ENCODE measurements at regions not wholly inside any gene's neighbourhood (a gene's known extent, or its start where the extent isn't known, plus 50 kb on each side); places are given as distances from the start of the nearest gene placed in this dataset.

DNA sequence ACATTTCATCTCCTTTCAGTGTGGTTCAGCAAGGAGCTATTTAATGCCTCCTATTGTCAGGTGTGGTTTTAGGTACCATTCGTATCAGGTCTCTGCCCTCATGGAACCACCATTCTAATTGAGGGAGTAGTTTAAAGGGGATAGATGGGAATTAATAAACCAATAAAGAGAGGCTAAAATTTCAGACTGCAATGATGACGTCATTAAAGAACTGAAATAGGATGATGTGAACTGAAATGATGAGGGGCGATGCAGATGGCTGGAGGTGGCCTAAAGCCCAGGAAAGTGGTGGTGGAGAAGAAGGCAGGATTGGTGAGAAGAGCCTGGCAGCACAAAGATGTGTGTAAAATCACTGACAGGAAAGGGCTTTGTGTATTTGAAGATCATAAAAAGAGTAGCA, 148.9 kb upstream of the RBFOX1 start:
- DNase-seq: no peak

DNA sequence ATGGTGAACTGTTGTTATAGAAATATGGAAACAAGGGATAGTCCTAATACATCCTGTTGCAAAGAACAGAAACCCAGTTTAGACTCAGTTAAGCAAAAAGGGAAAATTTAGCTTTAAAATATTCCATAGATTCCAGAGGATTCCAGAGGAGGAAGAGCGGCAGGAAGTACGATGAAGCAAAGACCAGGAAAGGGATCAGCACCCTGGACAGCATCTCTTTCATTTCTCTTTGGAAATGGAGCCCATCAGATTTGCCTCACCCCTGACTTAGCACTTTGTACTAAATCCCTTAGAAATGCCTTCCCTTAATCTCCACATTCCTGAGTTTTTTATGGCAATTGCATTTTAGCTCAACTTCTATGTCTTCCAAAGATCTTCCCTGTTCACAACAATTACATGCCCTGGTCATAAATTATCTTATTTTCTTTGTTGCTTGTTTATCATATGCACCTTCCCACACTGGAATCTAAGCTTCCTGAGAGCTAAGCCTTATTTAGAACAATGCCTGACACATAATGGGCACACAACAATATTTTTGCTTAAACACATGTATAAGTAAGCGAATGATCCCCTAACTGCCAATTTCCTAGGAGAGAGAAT, 150.0 kb upstream of the RBFOX1 start:
- no peak for DNase-seq

DNA sequence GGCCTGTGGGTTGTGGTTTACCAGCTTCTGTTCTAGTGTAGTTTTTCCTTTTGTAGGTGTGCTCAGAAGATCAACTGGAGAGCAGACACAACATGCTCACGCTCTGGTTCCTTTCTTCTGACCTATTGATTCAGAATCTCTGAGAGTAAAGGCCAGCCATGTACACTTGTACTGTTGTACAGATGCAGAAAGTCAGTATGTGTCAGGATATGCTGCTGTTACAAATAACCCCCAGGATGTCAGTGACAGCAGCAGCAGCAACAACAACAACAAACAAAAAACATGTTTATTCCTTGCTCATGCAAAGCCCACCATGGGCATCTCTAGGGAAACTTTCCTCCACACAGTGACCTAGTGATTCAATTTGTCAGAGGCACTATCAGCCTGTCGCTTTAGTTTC, 154.8 kb upstream of the RBFOX1 start:
- DNase-seq: no peak

DNA sequence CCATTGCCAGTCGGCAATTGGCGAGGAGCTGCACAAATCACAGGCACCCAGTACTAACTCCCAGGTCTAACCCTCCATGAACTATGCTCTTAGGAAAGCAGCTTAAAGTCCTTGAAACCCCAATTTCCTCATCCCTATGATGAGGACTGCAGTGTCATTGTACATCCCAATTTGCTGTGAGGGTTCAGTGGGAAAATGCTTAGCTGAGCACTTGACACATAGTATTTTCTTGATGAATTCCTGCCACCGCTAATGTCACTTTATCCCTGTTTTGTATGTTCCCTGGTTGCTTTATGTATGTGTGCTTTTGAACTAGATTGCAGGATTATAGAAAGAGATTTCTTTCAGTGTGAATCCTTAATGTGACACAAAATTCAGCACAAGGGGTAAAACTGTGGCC, 161.5 kb upstream of the RBFOX1 start:
- no peak for DNase-seq

DNA sequence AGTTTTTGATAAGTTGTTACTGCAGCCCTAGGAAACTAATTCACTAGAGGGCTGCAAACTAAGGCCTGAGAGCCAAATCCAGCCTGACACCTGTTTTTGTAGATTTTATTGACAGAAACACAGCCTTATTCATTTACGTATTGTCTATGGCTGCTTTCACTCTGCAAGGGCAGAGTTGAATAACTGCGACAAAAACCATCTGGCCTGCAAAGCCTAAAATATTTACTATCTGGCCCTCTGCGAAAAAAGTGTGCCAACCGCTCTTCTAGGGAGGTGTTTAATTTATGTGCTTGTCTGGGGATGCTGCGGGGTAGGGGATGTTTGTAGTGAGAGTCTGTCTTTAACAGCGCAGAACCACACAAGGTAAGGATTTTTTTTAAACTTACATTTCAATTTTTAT, 165.0 kb upstream of the RBFOX1 start:
- no peak for DNase-seq

DNA sequence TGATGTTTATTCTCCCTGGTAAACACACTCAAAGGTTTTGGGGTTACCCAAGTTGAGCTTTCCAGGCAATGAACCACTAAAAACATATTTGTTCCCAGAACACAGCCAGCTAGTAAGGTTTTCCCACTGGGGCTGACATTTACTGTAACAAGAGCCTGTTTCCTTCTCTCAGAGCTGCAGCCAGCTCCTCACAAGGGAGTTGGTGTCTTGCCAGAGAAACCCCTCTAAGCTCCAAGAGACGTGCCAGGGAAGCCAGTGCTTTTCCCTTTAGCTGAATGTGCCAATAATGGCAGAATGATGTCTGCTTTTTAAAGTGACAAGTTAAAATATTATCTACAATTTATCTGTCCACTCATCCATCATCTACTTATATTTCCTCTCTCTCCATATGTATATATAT, 170.8 kb upstream of the RBFOX1 start:
- DNase-seq: no peak

DNA sequence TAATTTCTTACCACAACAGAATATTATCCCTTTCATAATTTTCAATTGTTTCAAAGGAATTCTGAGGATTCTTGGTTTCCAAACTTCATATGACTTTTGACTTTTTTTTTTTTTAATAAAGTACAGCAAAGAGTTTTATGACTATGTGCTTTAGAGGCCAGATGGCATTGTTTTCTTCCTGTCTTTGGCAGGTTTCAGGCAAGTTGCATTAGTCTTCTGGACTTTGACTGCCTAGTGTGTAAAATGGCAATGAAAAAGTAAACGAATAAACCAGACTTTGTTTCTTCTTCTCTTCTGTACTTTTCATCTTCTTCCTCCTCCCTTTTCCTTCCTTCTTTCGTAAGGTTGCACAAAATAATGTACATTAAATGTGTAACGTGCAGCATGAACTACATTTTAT, 172.6 kb upstream of the RBFOX1 start:
- no peak for DNase-seq

DNA sequence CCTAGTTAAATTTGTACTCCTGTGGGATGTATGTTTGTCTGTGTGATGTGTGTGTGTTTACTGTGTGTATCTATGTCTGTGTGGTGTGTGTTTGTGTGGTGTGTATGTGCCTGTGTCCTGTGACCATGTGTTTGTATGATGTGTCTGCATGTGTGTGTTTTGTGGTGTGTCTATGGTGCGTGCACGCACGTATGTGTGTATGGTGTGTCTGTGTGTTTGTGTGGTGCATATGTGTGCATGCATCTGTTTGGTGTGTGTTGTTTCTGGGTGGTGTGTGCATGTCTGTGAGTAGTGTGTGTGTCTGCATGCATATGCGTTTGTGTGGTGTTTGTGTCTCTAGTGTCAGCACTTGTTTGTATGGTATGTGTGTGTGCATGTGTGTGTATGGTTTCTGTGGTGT, 174.2 kb upstream of the RBFOX1 start:
- no peak for DNase-seq

DNA sequence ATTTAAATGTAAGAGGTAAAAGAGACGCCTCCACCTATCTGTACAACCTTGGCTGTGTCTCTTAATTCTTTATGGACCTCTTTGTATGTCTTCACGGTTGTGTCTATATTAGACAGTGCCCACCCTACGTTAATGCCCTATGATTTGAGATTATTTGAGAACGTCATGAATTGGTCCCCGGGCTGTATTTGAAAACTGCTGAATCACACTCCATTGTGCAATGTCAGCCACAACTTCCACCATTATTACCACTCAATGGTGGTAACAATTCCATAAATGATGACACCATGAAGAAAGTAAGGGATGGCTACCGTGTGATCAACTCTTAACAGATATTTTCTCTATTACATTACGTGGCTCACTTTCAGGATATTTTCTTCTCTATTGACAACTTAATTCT, 182.4 kb upstream of the RBFOX1 start:
- no peak for DNase-seq

DNA sequence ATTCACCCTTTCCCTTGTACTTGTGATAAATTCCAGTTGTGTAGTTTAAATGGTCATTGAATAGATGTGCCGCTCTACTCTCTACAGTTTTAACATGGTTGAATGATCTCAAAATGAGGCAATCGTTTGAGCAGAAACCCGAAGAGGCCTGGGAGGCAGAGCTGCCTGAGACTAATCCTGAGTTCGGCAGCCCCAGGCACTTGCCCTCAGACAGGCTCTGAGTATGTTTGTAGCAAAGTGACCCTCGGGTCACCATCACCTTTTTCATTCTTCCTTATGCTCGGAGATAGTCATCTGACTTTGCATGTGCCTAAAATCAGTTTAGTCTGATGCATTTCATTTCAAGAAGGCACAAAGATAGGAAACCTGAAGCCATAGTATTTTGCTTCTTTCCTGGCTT, 184.0 kb upstream of the RBFOX1 start:
- no peak for DNase-seq

DNA sequence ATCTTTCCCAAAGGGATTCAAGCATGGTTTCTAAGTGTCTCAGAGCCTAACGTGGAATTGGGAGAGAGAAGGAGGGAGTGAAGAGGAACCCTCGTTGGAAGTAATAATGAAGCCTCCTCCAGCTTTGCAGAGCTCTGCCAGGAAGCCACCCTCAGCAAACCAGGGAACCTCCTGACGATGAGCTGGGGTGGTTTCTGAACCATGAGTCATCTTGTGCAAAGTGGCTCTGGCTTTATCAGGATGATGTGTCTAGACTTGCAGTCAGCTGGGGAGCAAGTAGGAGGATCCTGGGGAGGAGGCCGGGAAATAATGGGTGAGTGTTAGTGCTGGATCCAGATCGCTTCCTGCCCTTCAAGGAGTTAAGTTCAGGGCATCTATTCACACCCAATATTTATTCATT, 191.7 kb upstream of the RBFOX1 start:
- DNase-seq: no peak

DNA sequence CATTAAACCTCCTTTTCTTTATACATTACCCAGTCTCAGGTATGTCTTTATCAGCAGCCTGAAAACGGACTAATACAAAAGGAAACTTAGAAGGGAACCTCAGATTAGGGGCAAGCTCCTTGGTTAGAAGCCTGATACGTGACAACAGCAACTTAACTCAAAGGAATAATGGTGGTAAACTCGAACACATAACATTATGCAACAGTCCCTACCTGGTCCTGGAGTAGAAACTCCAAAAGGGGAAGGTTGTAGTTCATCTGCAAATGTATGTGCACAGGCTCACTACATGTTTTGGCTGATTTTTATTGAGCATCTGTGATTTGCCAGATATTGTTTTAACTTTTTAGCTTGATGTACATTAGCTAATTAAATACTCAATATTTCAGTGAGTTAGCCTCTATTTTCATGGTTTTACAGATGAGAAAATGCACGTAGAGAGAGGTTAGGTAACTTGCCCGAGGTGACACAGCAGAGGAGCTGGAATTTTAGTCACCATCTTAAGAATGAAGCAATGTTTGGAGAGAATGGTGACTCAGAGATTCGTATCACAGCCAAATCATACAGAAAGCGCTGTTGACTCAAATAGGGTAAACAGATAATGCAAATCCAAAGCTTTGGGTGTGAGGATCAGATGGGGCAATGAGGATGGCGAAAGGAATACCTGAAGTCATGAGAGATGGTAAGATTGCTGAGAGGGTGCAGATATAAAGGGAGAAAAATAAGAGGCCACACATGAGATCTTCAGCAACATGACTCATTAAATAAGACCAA, 194.9 kb upstream of the RBFOX1 start:
- DNase-seq: no peak

DNA sequence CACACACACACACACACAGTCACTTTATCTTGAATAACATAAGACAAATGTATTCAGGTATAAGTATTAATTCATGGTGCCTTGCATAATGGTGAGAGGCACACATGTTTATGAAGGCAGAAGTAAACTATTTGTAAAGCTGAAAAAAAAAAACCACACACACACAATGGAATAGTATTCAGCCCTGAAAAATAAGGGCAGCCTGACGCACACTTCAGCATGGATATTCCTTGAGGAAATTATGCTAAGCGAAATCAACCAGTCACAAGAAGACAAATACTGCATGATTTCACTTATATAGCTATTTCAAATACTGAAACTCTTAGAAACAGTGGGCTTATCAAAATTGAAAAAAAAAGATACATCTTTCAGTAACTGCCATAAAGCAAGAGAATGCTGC, 200.2 kb upstream of the RBFOX1 start:
- no peak for DNase-seq

DNA sequence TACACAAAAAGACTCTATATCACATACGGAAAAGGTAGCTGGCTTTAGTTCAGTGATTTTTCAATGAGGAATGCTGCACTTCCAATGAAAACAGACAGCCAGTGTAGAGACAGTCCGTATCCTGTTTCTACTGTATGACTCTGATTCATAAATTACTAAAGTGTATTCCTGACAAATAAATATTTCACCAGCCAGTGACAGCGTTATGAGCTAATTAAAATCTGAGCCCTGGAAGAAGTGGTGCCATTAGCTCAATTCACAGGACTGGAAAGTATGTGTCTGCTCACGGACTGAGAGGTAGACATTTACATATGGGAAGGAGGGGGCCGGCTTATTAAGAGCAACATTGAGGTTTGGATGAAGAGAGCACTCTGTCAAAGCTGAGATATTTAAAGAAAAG, 207.9 kb upstream of the RBFOX1 start:
- no peak for DNase-seq

DNA sequence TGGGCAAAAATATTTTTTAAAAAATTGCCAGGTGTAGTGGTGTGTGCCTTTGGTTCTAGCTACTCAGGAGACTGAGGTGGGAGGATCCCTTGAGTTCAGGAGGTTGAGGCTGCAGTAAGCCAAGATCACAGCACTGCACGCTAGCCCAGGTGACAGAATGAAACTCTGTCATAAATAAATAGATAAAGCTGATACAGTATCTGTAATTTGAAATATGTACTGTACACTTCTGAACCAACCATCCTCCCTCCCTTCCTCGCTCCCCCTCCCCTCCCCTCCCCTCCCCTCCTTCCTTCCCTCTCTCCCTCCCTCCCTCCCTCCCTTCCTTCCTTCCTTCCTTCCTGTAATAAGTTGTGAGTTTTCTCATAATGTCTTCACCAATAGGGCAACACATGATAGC, 208.4 kb upstream of the RBFOX1 start:
- DNase-seq: no peak

DNA sequence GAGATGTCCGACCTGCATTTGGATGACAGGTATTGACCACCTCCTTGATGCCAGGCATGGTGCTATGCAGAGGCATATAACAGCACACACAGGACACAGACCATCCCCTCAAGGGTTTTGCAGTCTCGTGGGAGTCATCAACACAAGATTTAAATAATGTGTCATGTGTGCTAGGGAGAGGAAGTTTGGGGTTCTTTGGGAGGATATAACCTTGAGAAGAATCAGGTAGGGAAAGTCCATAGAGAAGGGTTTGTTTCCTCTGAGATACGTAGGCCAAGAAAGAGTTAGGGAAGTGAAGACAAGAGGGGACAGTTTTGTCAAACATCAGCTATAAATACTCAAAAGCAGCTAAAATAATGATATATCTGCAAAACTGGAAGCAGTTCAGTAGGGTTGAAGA, 215.9 kb upstream of the RBFOX1 start:
- no peak for DNase-seq

DNA sequence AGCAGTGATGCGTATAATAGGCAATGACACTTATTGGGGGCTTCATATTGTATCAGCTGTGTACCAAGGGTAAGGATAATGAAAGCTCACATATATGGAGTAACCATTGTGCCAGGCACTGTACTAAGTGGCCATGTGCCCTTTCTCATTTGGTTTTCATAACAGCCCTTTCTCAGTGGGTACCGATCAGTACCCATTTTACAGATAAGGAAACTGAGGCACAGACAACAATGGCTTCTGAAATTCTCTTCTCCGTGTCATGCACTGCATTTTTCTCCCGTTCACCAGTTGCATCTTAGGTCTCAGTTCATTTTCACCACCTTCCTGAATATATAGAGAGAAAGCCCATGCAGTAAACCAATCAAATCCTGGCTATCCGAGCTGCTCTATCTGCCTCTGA, 216.7 kb upstream of the RBFOX1 start:
- no peak for DNase-seq

DNA sequence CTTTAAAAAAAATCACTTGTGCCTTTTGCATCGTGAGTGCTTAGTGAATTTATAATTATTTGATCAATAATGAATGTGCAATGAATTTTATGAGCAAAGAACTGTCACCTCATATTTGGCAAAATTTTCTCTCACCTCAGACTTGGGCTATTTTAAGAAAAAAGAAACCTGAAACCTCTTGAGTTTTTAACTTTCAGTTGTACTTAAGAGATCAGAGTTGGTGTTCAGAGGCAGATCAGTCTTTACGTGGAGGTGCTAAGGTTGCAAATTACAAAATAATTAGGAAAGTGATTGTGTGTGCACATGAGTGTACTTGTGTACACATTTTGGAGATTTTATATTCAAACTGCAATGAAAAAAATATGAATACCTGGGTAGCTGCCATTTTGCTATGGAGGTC, 218.7 kb upstream of the RBFOX1 start:
- DNase-seq: no peak

DNA sequence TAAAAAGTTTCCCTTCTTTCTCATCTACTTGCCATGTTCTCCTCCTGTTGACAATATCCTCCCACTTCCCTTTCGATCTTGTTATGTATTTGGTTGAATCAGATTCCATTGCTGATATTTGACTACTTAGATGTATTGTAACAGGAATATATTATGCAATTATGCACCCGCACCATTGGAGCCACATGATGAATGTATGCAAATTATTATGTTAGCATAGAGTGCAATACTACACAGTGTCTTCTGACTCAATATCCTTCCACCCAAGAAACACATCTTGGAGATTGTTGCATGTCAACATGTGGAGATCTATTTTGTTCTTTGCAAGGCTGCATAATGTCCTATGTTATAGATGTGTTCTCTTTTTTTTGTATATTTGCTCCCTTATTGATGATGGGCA, 219.2 kb upstream of the RBFOX1 start:
- no peak for DNase-seq

DNA sequence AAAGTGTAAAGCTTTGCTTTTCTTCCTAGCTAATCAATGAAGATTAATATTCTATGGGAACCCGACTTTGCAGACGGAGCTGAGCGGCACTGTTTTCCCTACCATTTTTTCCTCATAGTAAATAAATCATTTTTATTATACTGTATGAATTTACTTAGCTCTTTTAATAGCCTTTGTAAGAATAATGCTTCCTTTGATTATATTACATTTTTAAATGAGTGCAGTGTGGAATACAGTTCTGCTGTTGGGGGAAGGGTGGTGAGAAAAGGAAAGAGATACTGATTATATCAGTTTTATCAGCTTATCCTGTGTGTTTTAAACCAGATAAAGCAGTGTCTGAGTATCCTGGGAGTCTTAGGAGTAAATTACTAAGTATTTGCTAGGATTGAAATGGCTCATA, 221.4 kb upstream of the RBFOX1 start:
- no peak for DNase-seq

DNA sequence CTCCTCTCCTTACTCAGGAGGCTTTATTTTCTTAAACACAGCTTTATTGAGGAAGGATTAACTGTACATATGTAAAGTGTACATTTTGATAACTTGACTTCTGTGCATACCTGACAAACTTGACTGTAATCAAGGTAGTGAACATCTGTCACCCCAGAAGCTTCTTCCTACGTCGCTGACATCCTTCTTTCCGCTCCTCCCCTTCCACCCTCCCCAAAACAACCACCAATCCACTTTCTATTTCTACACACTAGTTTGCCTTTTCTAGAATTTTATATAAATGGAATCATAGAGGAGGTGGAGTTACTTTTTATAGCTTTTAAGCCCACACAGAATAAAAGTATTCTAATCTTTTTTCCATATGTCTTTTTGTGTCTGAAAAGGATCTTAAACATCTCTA, 225.2 kb upstream of the RBFOX1 start:
- no peak for DNase-seq

DNA sequence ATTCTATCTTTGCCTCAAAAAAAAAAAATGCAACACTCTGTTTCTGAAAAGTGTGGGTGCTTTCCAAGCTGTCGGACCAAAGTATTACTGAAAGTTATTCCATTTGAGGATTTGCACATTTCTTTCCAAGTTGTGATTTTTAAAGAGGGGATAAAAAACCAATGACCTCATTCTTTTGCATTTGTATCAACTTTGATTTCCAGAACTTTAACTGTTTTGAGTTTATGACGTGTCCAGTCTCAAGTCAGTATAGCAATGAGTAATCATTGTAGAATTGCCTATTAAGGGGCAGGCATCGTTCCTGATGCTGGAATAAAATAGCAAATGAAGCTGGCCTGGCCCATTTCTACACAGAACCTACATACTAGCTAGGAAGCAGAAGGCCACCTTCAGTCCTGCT, 229.6 kb upstream of the RBFOX1 start:
- no peak for DNase-seq

DNA sequence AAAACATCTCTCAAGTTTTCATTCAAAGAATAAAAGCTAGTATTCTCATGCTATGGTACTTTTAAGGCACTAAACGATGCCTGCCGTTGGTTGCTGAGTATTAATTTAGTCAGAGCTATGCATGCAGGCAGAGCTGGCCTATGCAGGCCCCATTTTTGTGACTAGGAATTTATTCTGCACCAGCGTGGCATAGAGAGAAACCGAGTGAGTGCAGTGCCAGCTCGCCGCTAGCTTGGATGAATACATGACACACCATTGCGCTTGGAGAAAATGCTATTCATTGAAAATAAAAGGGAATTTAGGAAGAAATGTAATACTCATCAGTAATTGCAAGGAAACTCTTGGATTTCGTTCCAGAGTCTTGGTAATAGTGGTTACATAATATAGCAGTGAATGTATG, 231.6 kb upstream of the RBFOX1 start:
- no peak for DNase-seq

DNA sequence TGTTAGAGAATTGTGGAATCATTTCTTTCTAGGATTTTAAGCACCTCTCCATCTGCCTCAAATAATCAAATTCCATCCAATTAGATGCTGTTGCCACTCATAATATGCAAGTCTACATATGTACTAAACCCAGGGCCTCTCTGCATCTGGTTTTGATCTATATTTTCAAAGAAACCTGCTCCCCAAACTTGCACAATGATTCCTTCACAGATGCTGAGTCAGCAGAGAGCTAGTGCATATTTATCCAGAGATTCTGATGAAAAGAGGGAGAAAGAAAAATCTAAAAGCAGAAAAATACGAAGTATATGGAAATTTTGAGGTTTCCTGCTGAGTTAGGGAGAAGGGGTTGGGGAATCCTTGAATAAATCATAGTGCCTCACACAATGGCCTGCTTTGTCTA, 235.1 kb upstream of the RBFOX1 start:
- DNase-seq: no peak

DNA sequence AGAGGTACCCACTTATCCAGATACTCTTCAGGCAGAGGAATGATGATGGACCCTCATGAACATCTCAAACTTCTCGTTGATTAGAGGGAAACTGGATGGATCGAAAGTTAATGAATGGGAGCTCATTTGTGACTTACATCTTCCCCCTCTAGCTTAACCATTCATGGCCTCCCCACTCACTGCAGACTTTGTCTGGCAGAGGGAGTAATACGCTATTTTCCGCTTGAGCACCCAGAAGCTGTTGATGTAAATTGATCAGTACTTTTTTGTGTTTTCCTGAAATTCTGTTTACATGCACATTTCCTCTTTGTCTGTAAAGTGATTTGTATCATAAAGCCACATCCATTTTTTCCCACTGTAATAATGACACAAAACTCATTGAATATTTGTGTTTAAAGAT, 239.1 kb upstream of the RBFOX1 start:
- DNase-seq: no peak

Measured in inflammatory macrophage treated with lipopolysaccharide for 1 hour (primary cell).